Activated T-helper 1 cell treated with Interleukin-2 at 50 U/mL for 16 hours (primary cell): ENCODE measurements at regions not wholly inside any gene's neighbourhood (a gene's known extent, or its start where the extent isn't known, plus 50 kb on each side); places are given as distances from the start of the nearest gene placed in this dataset.
"Not testable (repeated sequence)": the region's sequence is repeated elsewhere in the genome, so short reads cannot be mapped to it uniquely, and the experiment has no call there.

Experiments
- DNase-seq: peaks from one replicate; pipeline ENCODE4 v3.0.0-alpha.2; 2020; ENCODE audit warnings: low read depth

- no peak for DNase-seq
These were observed 284.7 kb upstream of the CWC22 start for GRCh38 chr2:180291552-180292421.

GRCh38 chr2:180291060-180291459 lies 284.0 kb upstream of the CWC22 start:
- DNase-seq, result no peak

- DNase-seq, result no peak
These were observed 282.5 kb upstream of the CWC22 start for GRCh38 chr2:180289627-180290026.

GRCh38 chr2:180279581-180279980 lies 272.5 kb upstream of the CWC22 start:
- DNase-seq, result no peak

GRCh38 chr2:180276733-180277132 lies 269.6 kb upstream of the CWC22 start:
- DNase-seq, result no peak

GRCh38 chr2:180268006-180268405 lies 260.9 kb upstream of the CWC22 start:
- no peak for DNase-seq

- DNase-seq, result no peak
These were observed 254.9 kb upstream of the CWC22 start for GRCh38 chr2:180261976-180262375.

GRCh38 chr2:180258579-180258978 lies 251.5 kb upstream of the CWC22 start:
- DNase-seq, result no peak

- no peak for DNase-seq
These were observed 251.0 kb upstream of the CWC22 start for GRCh38 chr2:180258041-180258537.

GRCh38 chr2:180257247-180257646 lies 250.2 kb upstream of the CWC22 start:
- DNase-seq, result no peak

GRCh38 chr2:180255981-180256380 lies 248.9 kb upstream of the CWC22 start:
- DNase-seq, result no peak

GRCh38 chr2:180254872-180255271 lies 247.8 kb upstream of the CWC22 start:
- no peak for DNase-seq

- no peak for DNase-seq
These were observed 240.6 kb upstream of the CWC22 start for GRCh38 chr2:180247658-180248057.

- no peak for DNase-seq
These were observed 239.2 kb upstream of the CWC22 start for GRCh38 chr2:180246268-180246667.

GRCh38 chr2:180240774-180241173 lies 233.7 kb upstream of the CWC22 start:
- DNase-seq, result no peak

- DNase-seq, result no peak
These were observed 231.6 kb upstream of the CWC22 start for GRCh38 chr2:180238729-180239128.

GRCh38 chr2:180236061-180236460 lies 229.0 kb upstream of the CWC22 start:
- DNase-seq, result not testable (repeated sequence)

- not testable (repeated sequence) for DNase-seq
These were observed 228.4 kb upstream of the CWC22 start for GRCh38 chr2:180235506-180235905.

GRCh38 chr2:180234991-180235390 lies 227.9 kb upstream of the CWC22 start:
- not testable (repeated sequence) for DNase-seq

GRCh38 chr2:180231015-180231414 lies 223.9 kb upstream of the CWC22 start:
- no peak for DNase-seq

- DNase-seq, result no peak
These were observed 220.4 kb upstream of the CWC22 start for GRCh38 chr2:180227461-180227860.

- DNase-seq, result no peak
These were observed 218.0 kb upstream of the CWC22 start for GRCh38 chr2:180225118-180225517.

- no peak for DNase-seq
These were observed 215.5 kb upstream of the CWC22 start for GRCh38 chr2:180222644-180223043.

GRCh38 chr2:180219491-180219890 lies 212.4 kb upstream of the CWC22 start:
- DNase-seq, result no peak
